Sigmoid colon (tissue), 4 donors: ENCODE measurements at regions not wholly inside any gene's neighbourhood (a gene's known extent, or its start where the extent isn't known, plus 50 kb on each side); places are given as distances from the start of the nearest gene placed in this dataset.
"Not testable (repeated sequence)": the region's sequence is repeated elsewhere in the genome, so short reads cannot be mapped to it uniquely, and the experiment has no call there.

Experiments used
- EP300 ChIP-seq, 4 donors: sonication (generic); formaldehyde crosslinking; IDR thresholded peaks; one replicate each; pipeline ENCODE4 v1.6.1; 2017; ENCODE audit warnings: antibody characterized with exemption in 4 of 4
- TF ChIP-seq, protein P1 (sequence below), 4 experiments: fragments of 450-650 bp in 3 of 4; fragments of 200-600 bp in 1 of 4; IDR thresholded peaks; one replicate each; pipeline ENCODE4 v1.5.1; 2016 to 2019; ENCODE audit warnings: antibody characterized with exemption in 4 of 4, mild to moderate bottlenecking in 3 of 4, moderate library complexity in 2 of 4

DNA sequence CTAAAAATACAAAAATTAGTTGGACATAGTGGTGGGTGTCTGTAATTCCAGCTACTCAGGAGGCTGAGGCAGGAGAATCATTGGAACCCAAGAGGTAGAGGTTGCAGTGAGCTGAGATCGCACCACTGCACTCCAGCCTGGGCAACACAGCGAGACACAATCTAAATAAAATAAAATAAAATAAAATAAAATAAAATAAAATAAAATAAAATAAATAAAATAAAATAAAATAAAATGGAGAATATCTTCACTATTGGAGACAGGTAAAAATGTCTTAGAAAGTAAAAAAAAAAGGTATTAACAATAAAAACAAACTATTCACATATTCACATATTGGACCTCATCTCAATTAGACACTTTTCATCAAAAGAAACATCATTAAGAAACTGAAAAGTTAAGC lies 106.3 kb upstream of the PAXBP1 start:
- TF ChIP-seq, protein P1, sequence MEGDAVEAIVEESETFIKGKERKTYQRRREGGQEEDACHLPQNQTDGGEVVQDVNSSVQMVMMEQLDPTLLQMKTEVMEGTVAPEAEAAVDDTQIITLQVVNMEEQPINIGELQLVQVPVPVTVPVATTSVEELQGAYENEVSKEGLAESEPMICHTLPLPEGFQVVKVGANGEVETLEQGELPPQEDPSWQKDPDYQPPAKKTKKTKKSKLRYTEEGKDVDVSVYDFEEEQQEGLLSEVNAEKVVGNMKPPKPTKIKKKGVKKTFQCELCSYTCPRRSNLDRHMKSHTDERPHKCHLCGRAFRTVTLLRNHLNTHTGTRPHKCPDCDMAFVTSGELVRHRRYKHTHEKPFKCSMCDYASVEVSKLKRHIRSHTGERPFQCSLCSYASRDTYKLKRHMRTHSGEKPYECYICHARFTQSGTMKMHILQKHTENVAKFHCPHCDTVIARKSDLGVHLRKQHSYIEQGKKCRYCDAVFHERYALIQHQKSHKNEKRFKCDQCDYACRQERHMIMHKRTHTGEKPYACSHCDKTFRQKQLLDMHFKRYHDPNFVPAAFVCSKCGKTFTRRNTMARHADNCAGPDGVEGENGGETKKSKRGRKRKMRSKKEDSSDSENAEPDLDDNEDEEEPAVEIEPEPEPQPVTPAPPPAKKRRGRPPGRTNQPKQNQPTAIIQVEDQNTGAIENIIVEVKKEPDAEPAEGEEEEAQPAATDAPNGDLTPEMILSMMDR (IDR thresholded peaks at IDR 0.05) = not testable (repeated sequence)
- not testable (repeated sequence) for TF ChIP-seq EP300 (IDR thresholded peaks at IDR 0.05)
